GM19397 (cell line): ENCODE measurements at regions not wholly inside any gene's neighbourhood (a gene's known extent, or its start where the extent isn't known, plus 50 kb on each side); places are given as distances from the start of the nearest gene placed in this dataset.

Source experiments
- ATAC-seq: cut with Tn5 transposase; IDR thresholded peaks from one replicate; pipeline ENCODE4 v1.9.1; 2021; ENCODE audit warnings: mild to moderate bottlenecking, moderate library complexity; ENCODE audit not compliant: unreplicated experiment

- no peak for ATAC-seq
Measured at GRCh38 chr5:122718611-122719010, 56.3 kb upstream of the SNX2 start.

GRCh38 chr5:122719991-122720746 is 54.7 kb upstream of the SNX2 start:
- ATAC-seq, result no peak

GRCh38 chr5:122721127-122721526 is 53.8 kb upstream of the SNX2 start:
- no peak for ATAC-seq

- ATAC-seq, result no peak
Measured at GRCh38 chr5:122722341-122722740, 52.5 kb upstream of the SNX2 start.

GRCh38 chr5:122723606-122724352 is 51.1 kb upstream of the SNX2 start:
- ATAC-seq, result peak; percentile 82
